PC-9 (cell line): ENCODE measurements at regions not wholly inside any gene's neighbourhood (a gene's known extent, or its start where the extent isn't known, plus 50 kb on each side); places are given as distances from the start of the nearest gene placed in this dataset.

Experiments used
- BruUV-seq: library from RNA; stranded (reverse); fragments of 400-500 nt; replicated peaks from 2 replicates; lab custom pipeline; 2021; lab: Mats Ljungman, UMichigan
- CTCF ChIA-PET: fragments of 300-600 bp; sonication (Branson Sonifier 250); formaldehyde crosslinking; loops from one replicate; lab custom pipeline; 2022; ENCODE audit warnings: antibody characterized with exemption; lab: Charles Lee
- POLR2A ChIA-PET: fragments of 300-600 bp; sonication (Branson Sonifier 250); formaldehyde crosslinking; loops from one replicate; lab custom pipeline; 2022; ENCODE audit warnings: antibody characterized with exemption; ENCODE audit not compliant: unreplicated experiment; lab: Charles Lee
- DNase-seq, 2 experiments: peaks; one replicate each; pipeline versions ENCODE4 v3.0.0 to v3.0.0-alpha.2; 2015 to 2022; ENCODE audit warnings: mixed read lengths in 1 of 2
- H2AFZ ChIP-seq: fragments of 200-600 bp; sonication (generic); 2 replicates; pipeline ENCODE4 v1.8.1; 2017; ENCODE audit warnings: antibody characterized with exemption
- H3F3A ChIP-seq: fragments of 200-600 bp; sonication (generic); 2 replicates; pipeline ENCODE4 v1.8.1; 2017; ENCODE audit warnings: antibody characterized with exemption, mild to moderate bottlenecking, low read depth; ENCODE audit not compliant: insufficient read depth
- H3K27ac ChIP-seq: fragments of 200-600 bp; sonication (generic); 2 replicates; pipeline ENCODE4 v1.6.1; 2016; ENCODE audit warnings: mixed run types
- H3K27me3 ChIP-seq: fragments of 200-600 bp; sonication (generic); 2 replicates; pipeline ENCODE4 v1.6.1; 2016; ENCODE audit warnings: low read depth, mixed run types; ENCODE audit not compliant: insufficient read depth
- H3K36me3 ChIP-seq: fragments of 200-600 bp; sonication (generic); 2 replicates; pipeline ENCODE4 v1.6.1; 2016; ENCODE audit warnings: low read depth, mixed run types
- H3K4me1 ChIP-seq: fragments of 200-600 bp; sonication (generic); replicated peaks from 2 replicates; pipeline ENCODE4 v1.6.1; 2016; ENCODE audit warnings: mixed run types; ENCODE audit not compliant: insufficient read depth
- H3K4me2 ChIP-seq: fragments of 200-600 bp; sonication (generic); 2 replicates; pipeline ENCODE4 v1.6.1; 2017; ENCODE audit warnings: mixed run types
- H3K4me3 ChIP-seq: fragments of 200-600 bp; sonication (generic); 2 replicates; pipeline ENCODE4 v1.6.1; 2016; ENCODE audit warnings: mixed run types
- H3K79me2 ChIP-seq: fragments of 200-600 bp; sonication (generic); 2 replicates; pipeline ENCODE4 v1.6.1; 2017; ENCODE audit warnings: low read depth, mixed run types
- H3K9me2 ChIP-seq: fragments of 200-600 bp; sonication (generic); 2 replicates; pipeline ENCODE4 v1.8.1; 2017; ENCODE audit warnings: mild to moderate bottlenecking; ENCODE audit not compliant: insufficient read depth
- H3K9me3 ChIP-seq: fragments of 200-600 bp; sonication (generic); 2 replicates; pipeline ENCODE4 v1.8.1; 2016; ENCODE audit warnings: low read depth; ENCODE audit not compliant: insufficient read depth
- H4K20me1 ChIP-seq: fragments of 200-600 bp; sonication (generic); 2 replicates; pipeline ENCODE4 v1.8.1; 2017; ENCODE audit not compliant: insufficient read depth
- EZH2 ChIP-seq: fragments of 200-600 bp; sonication (generic); IDR thresholded peaks from 2 replicates; pipeline ENCODE4 v1.8.0; 2017; ENCODE audit warnings: antibody characterized with exemption, low read depth
- intact Hi-C: fragments of 100-400 bp; cut with micrococcal nuclease; formaldehyde crosslinking; loops from one replicate; pipeline ENCODE4 v1.10.0; 2022; ENCODE audit not compliant: unreplicated experiment
- TF ChIP-seq, protein P1 (sequence below): fragments of 200-600 bp; sonication (generic); conservative IDR thresholded peaks from 2 replicates; pipeline ENCODE4 v1.6.1; 2017; ENCODE audit warnings: mixed run types, antibody characterized with exemption, mild to moderate bottlenecking, moderate library complexity

DNA sequence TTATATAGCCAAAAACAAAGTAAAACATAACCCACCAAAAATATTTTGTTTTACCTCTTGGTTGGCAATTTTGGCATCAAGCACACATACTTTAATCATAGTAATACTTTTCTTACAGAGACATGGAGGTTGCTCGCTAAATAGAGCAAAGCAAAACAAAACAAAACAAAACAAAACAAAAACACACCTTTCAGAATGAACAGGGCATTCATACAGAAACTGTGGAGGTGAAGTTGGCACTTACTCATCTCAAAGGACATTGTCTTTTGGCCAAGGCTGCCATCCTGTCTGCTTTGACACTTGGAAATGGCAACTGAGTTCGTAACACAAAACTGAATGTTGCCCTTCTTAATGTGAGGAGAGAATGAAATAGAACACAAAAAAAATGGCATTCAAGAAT lies 773.1 kb downstream of the USP25 start:
- H3K4me1 ChIP-seq: no peaks in the 10 kb centered on the region
- DNase-seq: no peak
- H3K27me3 ChIP-seq: no peaks in the 10 kb centered on the region
- H3K9me3 ChIP-seq: no peaks in the 10 kb centered on the region
- H3K36me3 ChIP-seq: no peaks in the 10 kb centered on the region
- no peak overlapping the region for H3K27ac ChIP-seq
- no peaks in the 10 kb centered on the region for H3F3A ChIP-seq
- no peak overlapping the region for H3K4me2 ChIP-seq
- H3K79me2 ChIP-seq: no peaks in the 10 kb centered on the region
- H4K20me1 ChIP-seq: no peaks in the 10 kb centered on the region
- no peaks in the 10 kb centered on the region for H3K9me2 ChIP-seq
- TF ChIP-seq EZH2: no peak
- TF ChIP-seq, protein P1, sequence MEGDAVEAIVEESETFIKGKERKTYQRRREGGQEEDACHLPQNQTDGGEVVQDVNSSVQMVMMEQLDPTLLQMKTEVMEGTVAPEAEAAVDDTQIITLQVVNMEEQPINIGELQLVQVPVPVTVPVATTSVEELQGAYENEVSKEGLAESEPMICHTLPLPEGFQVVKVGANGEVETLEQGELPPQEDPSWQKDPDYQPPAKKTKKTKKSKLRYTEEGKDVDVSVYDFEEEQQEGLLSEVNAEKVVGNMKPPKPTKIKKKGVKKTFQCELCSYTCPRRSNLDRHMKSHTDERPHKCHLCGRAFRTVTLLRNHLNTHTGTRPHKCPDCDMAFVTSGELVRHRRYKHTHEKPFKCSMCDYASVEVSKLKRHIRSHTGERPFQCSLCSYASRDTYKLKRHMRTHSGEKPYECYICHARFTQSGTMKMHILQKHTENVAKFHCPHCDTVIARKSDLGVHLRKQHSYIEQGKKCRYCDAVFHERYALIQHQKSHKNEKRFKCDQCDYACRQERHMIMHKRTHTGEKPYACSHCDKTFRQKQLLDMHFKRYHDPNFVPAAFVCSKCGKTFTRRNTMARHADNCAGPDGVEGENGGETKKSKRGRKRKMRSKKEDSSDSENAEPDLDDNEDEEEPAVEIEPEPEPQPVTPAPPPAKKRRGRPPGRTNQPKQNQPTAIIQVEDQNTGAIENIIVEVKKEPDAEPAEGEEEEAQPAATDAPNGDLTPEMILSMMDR: no peak
- intact Hi-C loops: no loop called here
- no peak overlapping the region for H2AFZ ChIP-seq
- H3K4me3 ChIP-seq: no peak overlapping the region
- ChIA-PET POLR2A (no interaction called here), CTCF (no interaction called here)
- no TSS peak for BruUV-seq

DNA sequence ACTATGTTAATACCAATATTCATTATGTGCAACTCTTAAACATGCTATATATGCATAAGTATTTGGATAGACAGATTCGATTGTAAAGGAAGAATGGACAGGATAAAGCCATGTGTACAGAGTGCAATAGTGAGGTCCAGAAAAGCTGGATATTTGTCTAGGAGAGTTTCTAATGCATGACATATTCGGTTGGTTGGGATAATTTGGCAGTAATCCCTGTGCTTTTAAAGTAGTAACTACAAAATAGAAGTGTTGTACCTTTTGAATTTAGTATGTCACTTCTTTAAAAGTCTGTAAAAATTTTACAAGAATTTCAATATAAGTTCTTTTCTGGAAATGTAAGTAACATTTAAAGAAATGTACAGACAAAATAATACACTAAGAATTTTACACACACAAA lies 774.5 kb downstream of the USP25 start:
- Histone ChIP-seq H3K4me3 (no peak overlapping the region), H3K27ac (no peak overlapping the region), H3K4me2 (no peak overlapping the region), H3K79me2 (no peaks in the 10 kb centered on the region), H3F3A (no peaks in the 10 kb centered on the region), H2AFZ (no peak overlapping the region), H3K4me1 (no peaks in the 10 kb centered on the region), H3K9me2 (no peaks in the 10 kb centered on the region), H3K27me3 (no peaks in the 10 kb centered on the region), H3K36me3 (no peaks in the 10 kb centered on the region), H3K9me3 (no peaks in the 10 kb centered on the region), H4K20me1 (no peaks in the 10 kb centered on the region)
- TF ChIP-seq, protein P1: no peak
- no peak for TF ChIP-seq EZH2
- no TSS peak for BruUV-seq
- POLR2A ChIA-PET: no interaction called here
- no peak for DNase-seq
- CTCF ChIA-PET: no interaction called here
- intact Hi-C loops: no loop called here

- no TSS peak for BruUV-seq
- no peak overlapping the region for H3K4me2 ChIP-seq
- no peaks in the 10 kb centered on the region for H3K36me3 ChIP-seq
- no peak overlapping the region for H3K27ac ChIP-seq
- TF ChIP-seq, protein P1: no peak
- TF ChIP-seq EZH2: no peak
- H4K20me1 ChIP-seq: no peaks in the 10 kb centered on the region
- no peaks in the 10 kb centered on the region for H3K27me3 ChIP-seq
- no peaks in the 10 kb centered on the region for H3K9me2 ChIP-seq
- no peaks in the 10 kb centered on the region for H3F3A ChIP-seq
- intact Hi-C loops: no loop called here
- no peaks in the 10 kb centered on the region for H3K4me1 ChIP-seq
- CTCF ChIA-PET: no interaction called here
- POLR2A ChIA-PET: no interaction called here
- H2AFZ ChIP-seq: no peak overlapping the region
- H3K9me3 ChIP-seq: no peaks in the 10 kb centered on the region
- no peak for DNase-seq
- H3K79me2 ChIP-seq: no peaks in the 10 kb centered on the region
- no peak overlapping the region for H3K4me3 ChIP-seq
Observed at GRCh38 chr21:16504766-16505165, 775.0 kb downstream of the USP25 start.
